Peyer's patch (tissue), 4 donors: ENCODE measurements at regions not wholly inside any gene's neighbourhood (a gene's known extent, or its start where the extent isn't known, plus 50 kb on each side); places are given as distances from the start of the nearest gene placed in this dataset.
"Not testable (repeated sequence)": the region's sequence is repeated elsewhere in the genome, so short reads cannot be mapped to it uniquely, and the experiment has no call there.

ENCODE experiments used
- POLR2A ChIP-seq, 2 donors: fragments of 450-650 bp; IDR thresholded peaks; one replicate each; pipeline ENCODE4 v1.5.1; 2017; ENCODE audit warnings: antibody characterized with exemption in 2 of 2, mild to moderate bottlenecking in 2 of 2, moderate library complexity in 2 of 2
- TF ChIP-seq, protein P1 (sequence below), 6 experiments: fragments of 450-650 bp in 4 of 6; fragments of 200-600 bp in 2 of 6; sonication (generic) in 1 of 6; IDR thresholded peaks; one replicate each; pipeline ENCODE4 v1.5.1; 2017 to 2019; ENCODE audit warnings: antibody characterized with exemption in 6 of 6, mild to moderate bottlenecking in 3 of 6, moderate library complexity in 1 of 6

DNA sequence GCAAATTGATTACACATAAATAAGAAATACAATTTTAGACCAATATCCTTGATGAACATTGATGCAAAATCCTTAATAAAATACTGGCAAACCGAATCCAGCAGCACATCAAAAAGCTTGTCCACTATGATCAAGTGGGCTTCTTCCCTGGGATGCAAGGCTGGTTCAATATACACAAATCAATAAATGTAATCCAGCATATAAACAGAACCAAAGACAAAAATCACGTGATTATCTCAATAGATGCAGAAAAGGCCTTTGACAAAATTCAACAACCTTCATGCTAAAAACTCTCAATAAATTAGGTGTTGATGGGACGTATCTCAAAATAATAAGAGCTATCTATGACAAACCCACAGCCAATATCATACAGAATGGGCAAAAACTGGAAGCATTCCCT is 624.2 kb upstream of the KCND2 start:
- TF ChIP-seq, protein P1, sequence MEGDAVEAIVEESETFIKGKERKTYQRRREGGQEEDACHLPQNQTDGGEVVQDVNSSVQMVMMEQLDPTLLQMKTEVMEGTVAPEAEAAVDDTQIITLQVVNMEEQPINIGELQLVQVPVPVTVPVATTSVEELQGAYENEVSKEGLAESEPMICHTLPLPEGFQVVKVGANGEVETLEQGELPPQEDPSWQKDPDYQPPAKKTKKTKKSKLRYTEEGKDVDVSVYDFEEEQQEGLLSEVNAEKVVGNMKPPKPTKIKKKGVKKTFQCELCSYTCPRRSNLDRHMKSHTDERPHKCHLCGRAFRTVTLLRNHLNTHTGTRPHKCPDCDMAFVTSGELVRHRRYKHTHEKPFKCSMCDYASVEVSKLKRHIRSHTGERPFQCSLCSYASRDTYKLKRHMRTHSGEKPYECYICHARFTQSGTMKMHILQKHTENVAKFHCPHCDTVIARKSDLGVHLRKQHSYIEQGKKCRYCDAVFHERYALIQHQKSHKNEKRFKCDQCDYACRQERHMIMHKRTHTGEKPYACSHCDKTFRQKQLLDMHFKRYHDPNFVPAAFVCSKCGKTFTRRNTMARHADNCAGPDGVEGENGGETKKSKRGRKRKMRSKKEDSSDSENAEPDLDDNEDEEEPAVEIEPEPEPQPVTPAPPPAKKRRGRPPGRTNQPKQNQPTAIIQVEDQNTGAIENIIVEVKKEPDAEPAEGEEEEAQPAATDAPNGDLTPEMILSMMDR (IDR thresholded peaks at IDR 0.05) = not testable (repeated sequence)
- TF ChIP-seq POLR2A (IDR thresholded peaks at IDR 0.05) = not testable (repeated sequence)
